Aorta (tissue), 5 donors: ENCODE measurements at regions not wholly inside any gene's neighbourhood (a gene's known extent, or its start where the extent isn't known, plus 50 kb on each side); places are given as distances from the start of the nearest gene placed in this dataset.

Experiments used
- ATAC-seq: fragments of 200-7000 bp; cut with Tn5 transposase; one replicate; pipeline ENCODE4 v1.9.1; 2022; ENCODE audit warnings: moderate library complexity; ENCODE audit not compliant: low FRiP score
- DNase-seq, 2 donors: peaks; one replicate each; pipeline ENCODE4 v3.0.0-alpha.2; 2020
- H3K27ac ChIP-seq, 2 donors: one replicate each; pipeline ENCODE4 v1.5.1; 2013; ENCODE audit warnings: low read length in 2 of 2, mild to moderate bottlenecking in 2 of 2, moderate library complexity in 2 of 2, control low read depth in 1 of 2, inconsistent platforms in 1 of 2, low read depth in 1 of 2
- H3K27me3 ChIP-seq, 2 donors: one replicate each; pipeline ENCODE4 v1.6.1; 2013; ENCODE audit warnings: control low read depth in 1 of 2, low read length in 1 of 2, mild to moderate bottlenecking in 1 of 2, moderate library complexity in 1 of 2; ENCODE audit not compliant: insufficient read depth in 2 of 2, control insufficient read depth in 1 of 2
- H3K36me3 ChIP-seq, 2 donors: one replicate each; pipeline ENCODE4 v1.6.1; 2013; ENCODE audit warnings: control low read depth in 1 of 2, low read length in 1 of 2, mild to moderate bottlenecking in 1 of 2; ENCODE audit not compliant: insufficient read depth in 2 of 2, control insufficient read depth in 1 of 2
- H3K4me1 ChIP-seq, 2 donors: one replicate each; pipeline ENCODE4 v1.6.1; 2013; ENCODE audit warnings: low read length in 2 of 2, control low read depth in 1 of 2, mild to moderate bottlenecking in 1 of 2, moderate library complexity in 1 of 2; ENCODE audit not compliant: insufficient read depth in 2 of 2, control insufficient read depth in 1 of 2
- H3K4me3 ChIP-seq, 2 donors: one replicate each; pipeline ENCODE4 v1.5.1; 2013; ENCODE audit warnings: low read length in 2 of 2, control low read depth in 1 of 2, mild to moderate bottlenecking in 1 of 2
- H3K9me3 ChIP-seq: one replicate; pipeline ENCODE4 v1.6.1; 2013; ENCODE audit warnings: mild to moderate bottlenecking, low read length; ENCODE audit not compliant: control insufficient read depth
- WGBS, 2 donors: extraction: QIAGEN DNeasy Blood & Tissue Kit; methylation state at CpG; one replicate each; pipeline ENCODE4 v1.1.7; 2013; 5-methylcytosine and 5-hydroxymethylcytosine counted together
- intact Hi-C, 2 donors: fragments of 100-400 bp; cut with DNase I; formaldehyde crosslinking; loops; one replicate each; pipeline versions ENCODE4 v1.14.2 to v1.15.0; 2022
- donor health status: healthy with polysubstance abuse.
- donor health status: Bipolar disorder and iron deficiency.
- donor health status: DM: no; HTN: no; CAD: no.
- donor health status: DM: no; HTN: no; CAD: no.
- donor health status: DM: yes; HTN: yes; CAD: no.

DNA sequence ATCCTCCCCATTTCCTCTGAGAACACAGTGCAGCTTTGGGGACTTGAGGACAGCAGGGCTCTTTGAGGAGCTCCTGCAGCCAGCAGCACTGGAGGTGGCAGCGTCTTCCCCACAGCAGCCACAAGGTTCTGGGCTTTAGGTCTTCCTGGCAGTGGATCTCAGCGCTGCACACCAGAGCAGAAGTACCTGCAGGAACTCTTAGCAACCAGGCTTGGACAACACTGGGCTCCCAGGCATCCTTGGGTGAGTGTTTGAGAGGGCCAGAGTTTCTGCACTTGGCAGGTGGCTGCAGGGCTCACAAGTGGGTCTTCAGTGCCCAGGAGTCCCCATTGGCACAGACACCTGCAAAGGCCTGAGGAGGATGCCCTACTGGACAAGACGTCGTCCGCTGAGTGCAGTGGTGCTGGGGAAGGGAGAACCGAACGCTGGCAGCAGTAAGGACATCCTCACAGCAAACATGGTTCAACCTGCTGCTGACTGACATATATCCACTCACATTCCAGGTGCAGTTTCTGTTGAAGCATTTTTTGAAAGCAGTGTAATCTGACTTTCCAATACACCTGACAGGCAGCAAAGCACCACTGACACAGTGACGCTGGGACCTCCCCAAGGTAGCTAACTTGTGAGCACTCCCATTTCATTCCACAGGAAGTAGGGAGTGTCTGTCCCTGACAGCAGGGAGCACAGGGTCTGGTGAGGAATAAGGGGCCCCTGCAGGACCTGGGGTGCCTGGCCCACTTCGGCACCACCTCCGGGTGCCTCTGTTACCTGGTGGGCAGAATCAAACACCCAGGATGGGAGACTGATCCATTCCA is 149.9 kb upstream of the COPS8 start:
- WGBS, 2 donors: 84 to 90% methylated on average over 10 of the region's 10 CpGs
- intact Hi-C loops: no loop called here
- Histone ChIP-seq H3K4me3 (no peak overlapping the region), H3K27me3 (no peaks in the 10 kb centered on the region), H3K4me1 (no peaks in the 10 kb centered on the region), H3K36me3 (no peaks in the 10 kb centered on the region), H3K9me3 (no peaks in the 10 kb centered on the region), H3K27ac (no peak overlapping the region)
- DNase-seq (no peak), ATAC-seq (no peak)

DNA sequence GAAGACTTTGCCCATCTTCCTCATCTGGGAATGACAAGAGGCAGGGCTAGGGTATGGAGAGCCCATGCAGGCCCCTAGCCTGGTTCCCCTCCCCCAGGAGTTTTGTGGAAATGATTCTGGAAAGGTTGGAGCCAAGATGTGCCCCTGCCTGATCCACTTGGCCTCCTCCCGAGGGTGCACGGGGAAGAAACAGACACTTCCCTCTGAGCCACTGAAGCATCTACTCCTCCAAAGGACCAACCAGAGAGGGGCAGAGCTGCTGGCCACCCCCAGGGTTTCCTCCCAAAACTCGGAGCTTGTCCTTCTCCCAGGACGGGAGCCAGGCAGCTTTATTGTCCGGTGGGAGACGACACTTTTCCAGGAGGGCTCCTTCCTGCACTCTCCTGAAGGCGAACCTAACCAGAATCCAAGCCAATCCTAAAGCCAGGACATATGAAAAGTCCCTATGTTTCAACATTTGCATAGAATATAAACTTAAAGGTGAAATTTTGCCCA is 149.2 kb upstream of the COPS8 start:
- H3K36me3 ChIP-seq: no peaks in the 10 kb centered on the region
- no peak overlapping the region for H3K4me3 ChIP-seq
- H3K9me3 ChIP-seq: no peaks in the 10 kb centered on the region
- DNase-seq (no peak), ATAC-seq (no peak)
- 78 to 84% methylated on average over 7 of the region's 7 CpGs for WGBS, 2 donors
- no peaks in the 10 kb centered on the region for H3K27me3 ChIP-seq
- no peaks in the 10 kb centered on the region for H3K4me1 ChIP-seq
- intact Hi-C loops: no loop called here
- no peak overlapping the region for H3K27ac ChIP-seq

- DNase-seq (no peak), ATAC-seq (no peak)
- WGBS, 2 donors: 93 to 95% methylated on average over 3 of the region's 3 CpGs
- no peak overlapping the region for H3K4me3 ChIP-seq
- H3K27me3 ChIP-seq: no peaks in the 10 kb centered on the region
- intact Hi-C loops: no loop called here
- H3K4me1 ChIP-seq: no peaks in the 10 kb centered on the region
- H3K36me3 ChIP-seq: no peaks in the 10 kb centered on the region
- no peaks in the 10 kb centered on the region for H3K9me3 ChIP-seq
- H3K27ac ChIP-seq: no peak overlapping the region
These were observed 147.6 kb upstream of the COPS8 start for GRCh38 chr2:236938126-236938525.

GRCh38 chr2:236939271-236939670 is 146.4 kb upstream of the COPS8 start:
- ATAC-seq (no peak), DNase-seq (no peak)
- intact Hi-C loops: no loop called here
- Histone ChIP-seq H3K4me3 (no peak overlapping the region), H3K9me3 (no peaks in the 10 kb centered on the region), H3K27ac (no peak overlapping the region), H3K27me3 (no peaks in the 10 kb centered on the region), H3K36me3 (no peaks in the 10 kb centered on the region), H3K4me1 (no peaks in the 10 kb centered on the region)
- WGBS, 2 donors: 97 to 98% methylated on average over 2 of the region's 2 CpGs

- Histone ChIP-seq H3K9me3 (no peaks in the 10 kb centered on the region), H3K4me1 (no peaks in the 10 kb centered on the region), H3K27me3 (no peaks in the 10 kb centered on the region), H3K4me3 (no peak overlapping the region), H3K27ac (no peak overlapping the region), H3K36me3 (no peaks in the 10 kb centered on the region)
- intact Hi-C loops: no loop called here
- WGBS, 2 donors: 74 to 82% methylated on average over 11 of the region's 11 CpGs
- ATAC-seq (no peak), DNase-seq (no peak)
These were observed 145.9 kb upstream of the COPS8 start for GRCh38 chr2:236939721-236940231.

DNA sequence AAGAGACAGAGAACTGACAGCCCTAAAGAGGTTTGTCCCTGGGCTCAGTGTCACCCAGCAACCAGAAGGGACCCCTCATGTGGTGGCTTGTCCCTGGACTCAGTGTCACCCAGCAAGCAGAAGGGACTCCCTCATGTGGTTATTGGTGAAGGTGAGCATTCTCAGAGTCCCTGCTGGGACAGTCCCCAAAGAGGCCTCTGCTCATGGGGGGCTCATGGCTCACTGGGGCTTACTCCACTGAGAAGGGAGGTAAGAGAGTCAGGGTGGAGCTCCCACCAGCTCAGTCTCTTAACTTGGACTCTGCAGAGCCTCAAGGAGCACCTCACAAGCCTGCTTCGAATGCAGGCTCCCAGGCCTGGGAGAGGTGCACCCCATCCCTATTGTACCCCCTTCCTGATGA is 145.2 kb upstream of the COPS8 start:
- Histone ChIP-seq H3K27me3 (no peaks in the 10 kb centered on the region), H3K9me3 (no peaks in the 10 kb centered on the region), H3K27ac (no peak overlapping the region), H3K36me3 (no peaks in the 10 kb centered on the region), H3K4me3 (no peak overlapping the region), H3K4me1 (no peaks in the 10 kb centered on the region)
- intact Hi-C loops: no loop called here
- ATAC-seq: no peak
- WGBS, 2 donors: 92 to 100% methylated on average over 1 of the region's 1 CpG
- DNase-seq: no peak

GRCh38 chr2:236940916-236941520 is 144.7 kb upstream of the COPS8 start:
- Histone ChIP-seq H3K9me3 (no peaks in the 10 kb centered on the region), H3K4me3 (no peak overlapping the region), H3K36me3 (no peaks in the 10 kb centered on the region), H3K27me3 (no peaks in the 10 kb centered on the region), H3K4me1 (no peaks in the 10 kb centered on the region), H3K27ac (no peak overlapping the region)
- 80 to 88% methylated on average over 7 of the region's 7 CpGs for WGBS, 2 donors
- ATAC-seq: no peak
- DNase-seq: no peak
- intact Hi-C loops: no loop called here

DNA sequence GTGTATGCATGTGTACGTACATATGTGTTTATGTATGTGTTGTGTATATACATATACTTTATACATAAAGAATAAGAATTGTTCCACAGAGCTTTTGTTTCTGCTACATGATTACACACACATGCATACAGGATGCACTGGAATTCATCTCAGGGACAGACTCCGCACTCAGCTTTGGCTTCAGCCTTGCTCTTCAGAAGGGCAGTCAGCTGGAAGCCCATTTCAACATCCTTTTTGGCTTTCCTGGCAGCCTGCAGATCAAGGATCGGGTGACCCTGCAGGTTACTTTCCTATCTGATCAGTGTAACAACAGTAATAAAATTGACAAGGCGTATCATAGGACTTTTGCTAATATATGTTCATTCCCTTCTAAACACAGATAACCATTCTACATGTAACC is 144.1 kb upstream of the COPS8 start:
- Histone ChIP-seq H3K27me3 (no peaks in the 10 kb centered on the region), H3K9me3 (no peaks in the 10 kb centered on the region), H3K27ac (no peak overlapping the region), H3K4me3 (no peak overlapping the region), H3K36me3 (no peaks in the 10 kb centered on the region), H3K4me1 (no peaks in the 10 kb centered on the region)
- ATAC-seq (no peak), DNase-seq (no peak)
- WGBS, 2 donors: 95 to 96% methylated on average over 4 of the region's 4 CpGs
- intact Hi-C loops: no loop called here

- DNase-seq (no peak), ATAC-seq (no peak)
- H3K36me3 ChIP-seq: no peaks in the 10 kb centered on the region
- no peaks in the 10 kb centered on the region for H3K9me3 ChIP-seq
- intact Hi-C loops: no loop called here
- H3K27ac ChIP-seq: no peak overlapping the region
- H3K4me3 ChIP-seq: no peak overlapping the region
- no peaks in the 10 kb centered on the region for H3K4me1 ChIP-seq
- no peaks in the 10 kb centered on the region for H3K27me3 ChIP-seq
- WGBS, 2 donors: 66 to 78% methylated on average over 4 of the region's 4 CpGs
These were observed 143.1 kb upstream of the COPS8 start for GRCh38 chr2:236942554-236942953.
